ENCODE measurements at regions not wholly inside any gene's neighbourhood (a gene's known extent, or its start where the extent isn't known, plus 50 kb on each side); places are given as distances from the start of the nearest gene placed in this dataset.

DNA sequence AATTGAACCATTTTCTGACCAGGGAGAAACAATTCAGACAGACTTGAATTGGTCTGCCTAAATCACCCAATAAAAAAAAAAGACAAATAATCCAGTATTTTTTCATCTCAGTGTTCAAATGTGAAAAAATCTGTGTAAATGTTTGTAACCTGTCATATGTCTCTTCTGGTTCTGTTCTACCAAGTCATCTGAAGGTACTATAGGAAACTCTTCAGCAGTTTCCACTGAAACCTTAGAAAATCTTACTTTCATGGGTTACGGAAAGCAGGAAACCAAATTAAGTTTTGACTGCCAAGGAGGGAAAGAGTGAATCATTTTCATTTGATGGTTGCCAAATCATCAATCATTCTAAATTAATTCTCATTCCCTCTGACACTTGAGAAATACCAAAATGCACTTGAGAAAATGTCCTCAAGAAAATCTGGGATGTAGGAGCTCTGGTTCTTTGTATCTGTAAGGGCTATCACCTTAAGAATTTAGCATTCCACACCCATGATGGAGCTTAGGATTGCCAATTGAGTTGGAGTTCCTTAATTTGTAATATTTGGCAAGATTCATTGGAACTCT is 278.2 kb upstream of the KCNH8 start:
- Histone ChIP-seq H3K27me3 (no peaks in the 10 kb centered on the region), H3K27ac (no peak overlapping the region), H3K9me3 (ENCODE audit: low read depth) (no peaks in the 10 kb centered on the region), H3K36me3 (no peaks in the 10 kb centered on the region), H3K4me3 (no peak overlapping the region), H3K4me1 (ENCODE audit: low read depth) (no peaks in the 10 kb centered on the region)
- TF ChIP-seq CTCF (IDR thresholded peaks at IDR 0.05; ENCODE audit: low read depth, low read length): no peak
- no peak for DNase-seq (ENCODE audit: low read depth in 1 of 2, low spot score in 1 of 2)

DNA sequence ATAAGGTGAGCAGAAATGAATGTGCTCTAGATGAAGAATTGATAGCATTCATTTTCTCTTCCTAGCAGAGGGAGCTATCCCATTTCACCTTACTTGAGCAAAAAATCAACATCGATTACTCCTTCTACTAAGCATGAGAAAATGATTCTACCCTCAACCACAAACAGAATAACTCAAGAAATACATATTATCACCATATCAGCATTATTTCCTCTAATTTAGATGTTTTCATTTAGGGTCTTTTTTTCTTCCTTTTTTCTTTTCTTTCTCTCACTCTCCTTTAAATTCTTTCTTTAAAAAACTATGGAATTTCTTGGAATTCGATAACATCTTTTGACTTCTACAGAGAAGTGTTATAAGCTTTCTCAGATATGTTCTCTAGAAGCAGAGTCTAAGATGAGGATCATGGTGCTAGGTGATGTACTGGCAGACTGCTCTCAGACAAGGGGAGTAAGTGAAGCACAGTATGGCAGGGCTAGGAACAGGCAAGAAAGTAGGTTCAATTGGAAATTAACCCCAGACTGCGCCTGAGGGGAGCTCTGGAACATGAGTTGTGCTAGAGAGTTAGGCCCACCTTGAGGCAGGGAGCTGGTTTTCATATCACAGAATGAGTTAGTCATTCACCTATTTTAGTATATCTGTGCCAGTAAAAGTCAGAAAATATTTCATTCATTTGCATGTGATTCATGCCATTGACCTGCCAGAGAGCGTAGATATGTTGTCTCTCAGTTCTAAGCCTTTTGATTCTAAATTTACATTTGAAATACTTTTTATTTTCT is 279.2 kb upstream of the KCNH8 start:
- Histone ChIP-seq H3K4me1 (ENCODE audit: low read depth) (no peaks in the 10 kb centered on the region), H3K27me3 (no peaks in the 10 kb centered on the region), H3K9me3 (ENCODE audit: low read depth) (no peaks in the 10 kb centered on the region), H3K27ac (no peak overlapping the region), H3K36me3 (no peaks in the 10 kb centered on the region), H3K4me3 (no peak overlapping the region)
- TF ChIP-seq CTCF (IDR thresholded peaks at IDR 0.05; ENCODE audit: low read depth, low read length): no peak
- DNase-seq (ENCODE audit: low read depth in 1 of 2, low spot score in 1 of 2): no peak

- no peak for DNase-seq (ENCODE audit: low read depth in 1 of 2, low spot score in 1 of 2)
- TF ChIP-seq CTCF (IDR thresholded peaks at IDR 0.05; ENCODE audit: low read depth, low read length): no peak
- H3K36me3 ChIP-seq: no peaks in the 10 kb centered on the region
- no peaks in the 10 kb centered on the region for H3K27me3 ChIP-seq
- H3K27ac ChIP-seq: no peak overlapping the region
- no peak overlapping the region for H3K4me3 ChIP-seq
- H3K4me1 ChIP-seq (ENCODE audit: low read depth): no peaks in the 10 kb centered on the region
- H3K9me3 ChIP-seq (ENCODE audit: low read depth): no peaks in the 10 kb centered on the region
Observed at GRCh38 chr3:18866899-18867298, 281.4 kb upstream of the KCNH8 start.

- Histone ChIP-seq H3K9me3 (ENCODE audit: low read depth) (no peaks in the 10 kb centered on the region), H3K27ac (no peak overlapping the region), H3K4me1 (ENCODE audit: low read depth) (no peaks in the 10 kb centered on the region), H3K36me3 (no peaks in the 10 kb centered on the region), H3K27me3 (no peaks in the 10 kb centered on the region), H3K4me3 (no peak overlapping the region)
- TF ChIP-seq CTCF (IDR thresholded peaks at IDR 0.05; ENCODE audit: low read depth, low read length): no peak
- no peak for DNase-seq (ENCODE audit: low read depth in 1 of 2, low spot score in 1 of 2)
Observed at GRCh38 chr3:18864933-18865731, 283.2 kb upstream of the KCNH8 start.

GRCh38 chr3:18862077-18862476 is 286.2 kb upstream of the KCNH8 start:
- Histone ChIP-seq H3K27ac (no peak overlapping the region), H3K4me1 (ENCODE audit: low read depth) (no peaks in the 10 kb centered on the region), H3K9me3 (ENCODE audit: low read depth) (no peaks in the 10 kb centered on the region), H3K27me3 (no peaks in the 10 kb centered on the region), H3K36me3 (no peaks in the 10 kb centered on the region), H3K4me3 (no peak overlapping the region)
- no peak for DNase-seq (ENCODE audit: low read depth in 1 of 2, low spot score in 1 of 2)
- TF ChIP-seq CTCF (IDR thresholded peaks at IDR 0.05; ENCODE audit: low read depth, low read length): no peak

Data from cardiac muscle cell (in vitro differentiated cells and primary cell).